Hepatocyte (in vitro differentiated cells): ENCODE measurements at regions not wholly inside any gene's neighbourhood (a gene's known extent, or its start where the extent isn't known, plus 50 kb on each side); places are given as distances from the start of the nearest gene placed in this dataset.

ENCODE experiments used
- DNase-seq: peaks from one replicate; pipeline ENCODE4 v3.0.0-alpha.2; 2016; ENCODE audit warnings: low spot score
- H2AFZ ChIP-seq: fragments of 200-600 bp; sonication (generic); 2 replicates; pipeline ENCODE4 v1.6.0; 2016; ENCODE audit warnings: antibody characterized with exemption, mild to moderate bottlenecking
- H3K27ac ChIP-seq: fragments of 200-600 bp; sonication (generic); 2 replicates; pipeline ENCODE4 v1.5.1; 2016; ENCODE audit warnings: mild to moderate bottlenecking
- H3K27me3 ChIP-seq: fragments of 200-600 bp; sonication (generic); 2 replicates; pipeline ENCODE4 v1.6.1; 2016
- H3K36me3 ChIP-seq: fragments of 200-600 bp; sonication (generic); replicated peaks from 2 replicates; pipeline ENCODE4 v1.5.1; 2016; ENCODE audit warnings: low read depth; ENCODE audit not compliant: insufficient read depth
- H3K4me1 ChIP-seq: fragments of 200-600 bp; sonication (generic); 2 replicates; pipeline ENCODE4 v1.5.1; 2016; ENCODE audit warnings: mild to moderate bottlenecking, moderate library complexity; ENCODE audit not compliant: insufficient read depth
- H3K4me2 ChIP-seq: fragments of 200-600 bp; sonication (generic); 2 replicates; pipeline ENCODE4 v1.6.0; 2016
- H3K4me3 ChIP-seq: fragments of 200-600 bp; sonication (generic); 2 replicates; pipeline ENCODE4 v1.5.1; 2016; ENCODE audit warnings: mild to moderate bottlenecking
- H3K79me2 ChIP-seq: fragments of 200-600 bp; sonication (generic); 2 replicates; pipeline ENCODE4 v1.6.0; 2017; ENCODE audit warnings: mild to moderate bottlenecking
- H3K9me2 ChIP-seq: fragments of 200-600 bp; sonication (generic); replicated peaks from 2 replicates; pipeline ENCODE4 v1.6.0; 2017; ENCODE audit warnings: mild to moderate bottlenecking; ENCODE audit not compliant: insufficient read depth
- H3K9me3 ChIP-seq: fragments of 200-600 bp; sonication (generic); 2 replicates; pipeline ENCODE4 v1.5.1; 2016; ENCODE audit warnings: low read depth, mild to moderate bottlenecking
- H4K20me1 ChIP-seq: fragments of 200-600 bp; sonication (generic); 2 replicates; pipeline ENCODE4 v1.6.0; 2016; ENCODE audit warnings: mild to moderate bottlenecking; ENCODE audit not compliant: insufficient read depth, poor library complexity, severe bottlenecking
- CTCF ChIP-seq: fragments of 200-600 bp; sonication (generic); IDR thresholded peaks from 2 replicates; pipeline ENCODE4 v1.5.1; 2016; ENCODE audit warnings: antibody characterized with exemption, mild to moderate bottlenecking; ENCODE audit not compliant: poor library complexity
- EZH2 ChIP-seq: fragments of 200-600 bp; sonication (generic); IDR thresholded peaks from 2 replicates; pipeline ENCODE4 v1.6.1; 2016; ENCODE audit warnings: antibody characterized with exemption, mild to moderate bottlenecking, borderline replicate concordance
- EZH2phosphoT487 ChIP-seq: fragments of 200-600 bp; sonication (generic); IDR thresholded peaks from one replicate; pipeline ENCODE4 v1.6.1; 2018; ENCODE audit warnings: antibody characterized with exemption, mild to moderate bottlenecking, low read depth, moderate library complexity; ENCODE audit not compliant: unreplicated experiment, severe bottlenecking
- WGBS: methylation state at CpG from one replicate; pipeline ENCODE4 v1.1.6; 2016; ENCODE audit warnings: low lambda C conversion rate; ENCODE audit errors: missing lambda C conversion rate; 5-methylcytosine and 5-hydroxymethylcytosine counted together

- no peaks in the 10 kb centered on the region for H3K9me3 ChIP-seq
- no peaks in the 10 kb centered on the region for H3K79me2 ChIP-seq
- no peak overlapping the region for H3K4me3 ChIP-seq
- DNase-seq = peak; percentile 79
- H3K27ac ChIP-seq = peak overlapping the region; percentile 83
- H3K27me3 ChIP-seq = no peaks in the 10 kb centered on the region
- peaks cover 15% of the 10 kb centered on the region for H3K4me1 ChIP-seq
- H4K20me1 ChIP-seq = no peaks in the 10 kb centered on the region
- H3K4me2 ChIP-seq = no peak overlapping the region
- no peaks in the 10 kb centered on the region for H3K9me2 ChIP-seq
- TF ChIP-seq EZH2phosphoT487 (no peak), CTCF (no peak), EZH2 (no peak)
- no peaks in the 10 kb centered on the region for H3K36me3 ChIP-seq
- 48% methylated on average over 2 of the region's 2 CpGs for WGBS
- no peak overlapping the region for H2AFZ ChIP-seq
Observed at GRCh38 chr6:133609415-133610226, 279.3 kb upstream of the TCF21 start.

- no peaks in the 10 kb centered on the region for H3K27me3 ChIP-seq
- no peaks in the 10 kb centered on the region for H4K20me1 ChIP-seq
- no peak for DNase-seq
- peaks cover 15% of the 10 kb centered on the region for H3K4me1 ChIP-seq
- H3K36me3 ChIP-seq = no peaks in the 10 kb centered on the region
- H3K9me3 ChIP-seq = no peaks in the 10 kb centered on the region
- H3K9me2 ChIP-seq = no peaks in the 10 kb centered on the region
- peak overlapping the region; percentile 83 for H3K27ac ChIP-seq
- 66% methylated on average over 2 of the region's 2 CpGs for WGBS
- H3K79me2 ChIP-seq = no peaks in the 10 kb centered on the region
- TF ChIP-seq CTCF (no peak), EZH2 (no peak), EZH2phosphoT487 (no peak)
- no peak overlapping the region for H2AFZ ChIP-seq
- H3K4me3 ChIP-seq = no peak overlapping the region
- no peak overlapping the region for H3K4me2 ChIP-seq
Observed at GRCh38 chr6:133610227-133610840, 278.6 kb upstream of the TCF21 start.

- peak overlapping the region; percentile 83 for H3K27ac ChIP-seq
- TF ChIP-seq EZH2 (no peak), EZH2phosphoT487 (no peak), CTCF (no peak)
- peaks cover 15% of the 10 kb centered on the region for H3K4me1 ChIP-seq
- WGBS = 93% methylated on average over 3 of the region's 3 CpGs
- DNase-seq = no peak
- H3K4me3 ChIP-seq = no peak overlapping the region
- H2AFZ ChIP-seq = no peak overlapping the region
- H3K9me2 ChIP-seq = no peaks in the 10 kb centered on the region
- H3K4me2 ChIP-seq = no peak overlapping the region
- H4K20me1 ChIP-seq = no peaks in the 10 kb centered on the region
- no peaks in the 10 kb centered on the region for H3K9me3 ChIP-seq
- H3K79me2 ChIP-seq = no peaks in the 10 kb centered on the region
- no peaks in the 10 kb centered on the region for H3K36me3 ChIP-seq
- no peaks in the 10 kb centered on the region for H3K27me3 ChIP-seq
Observed at GRCh38 chr6:133610971-133611370, 277.9 kb upstream of the TCF21 start.
